ENCODE measurements at regions not wholly inside any gene's neighbourhood (a gene's known extent, or its start where the extent isn't known, plus 50 kb on each side); places are given as distances from the start of the nearest gene placed in this dataset.

DNA sequence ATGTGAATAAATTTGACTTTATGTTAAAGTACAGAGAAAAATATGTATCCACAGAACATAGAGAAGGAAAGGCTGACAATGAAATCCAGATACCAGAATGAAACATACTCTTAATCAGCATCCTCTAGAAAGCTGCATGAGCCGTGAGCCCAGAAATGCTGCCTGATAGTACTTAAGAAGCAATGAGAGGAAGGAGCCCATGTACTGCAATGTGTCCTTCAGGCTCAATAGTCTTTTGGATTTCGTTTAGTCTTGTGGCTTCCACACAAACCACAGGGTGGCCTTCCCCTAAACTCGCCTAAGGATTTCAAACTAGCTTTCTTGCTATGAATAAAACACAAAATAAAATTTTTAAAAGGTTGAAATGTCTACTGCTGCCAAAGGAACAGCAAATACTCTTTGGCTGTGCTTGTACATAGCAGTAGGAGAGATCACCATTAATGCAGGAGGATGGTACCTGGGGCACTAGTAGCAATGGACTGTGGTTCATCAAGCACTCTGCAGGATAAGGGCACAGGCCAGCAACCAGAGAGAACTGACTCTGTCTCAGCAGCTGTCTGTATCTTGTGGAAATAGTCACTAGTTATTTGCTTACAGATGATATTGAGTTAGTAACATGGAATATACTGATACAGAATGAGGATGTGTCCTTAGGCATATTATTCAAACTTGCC lies 988.3 kb upstream of the LRFN5 start:
- H3K36me3 ChIP-seq (ENCODE audit: control insufficient read depth, insufficient read depth, low read length), result no peaks in the 10 kb centered on the region
- H3K4me3 ChIP-seq (ENCODE audit: low read depth, low read length), result no peak overlapping the region
- DNase-seq (ENCODE audit: low read depth), result no peak
- no peaks in the 10 kb centered on the region for H3K27me3 ChIP-seq (ENCODE audit: control insufficient read depth, insufficient read depth, low read length)
- TF ChIP-seq, protein P1, sequence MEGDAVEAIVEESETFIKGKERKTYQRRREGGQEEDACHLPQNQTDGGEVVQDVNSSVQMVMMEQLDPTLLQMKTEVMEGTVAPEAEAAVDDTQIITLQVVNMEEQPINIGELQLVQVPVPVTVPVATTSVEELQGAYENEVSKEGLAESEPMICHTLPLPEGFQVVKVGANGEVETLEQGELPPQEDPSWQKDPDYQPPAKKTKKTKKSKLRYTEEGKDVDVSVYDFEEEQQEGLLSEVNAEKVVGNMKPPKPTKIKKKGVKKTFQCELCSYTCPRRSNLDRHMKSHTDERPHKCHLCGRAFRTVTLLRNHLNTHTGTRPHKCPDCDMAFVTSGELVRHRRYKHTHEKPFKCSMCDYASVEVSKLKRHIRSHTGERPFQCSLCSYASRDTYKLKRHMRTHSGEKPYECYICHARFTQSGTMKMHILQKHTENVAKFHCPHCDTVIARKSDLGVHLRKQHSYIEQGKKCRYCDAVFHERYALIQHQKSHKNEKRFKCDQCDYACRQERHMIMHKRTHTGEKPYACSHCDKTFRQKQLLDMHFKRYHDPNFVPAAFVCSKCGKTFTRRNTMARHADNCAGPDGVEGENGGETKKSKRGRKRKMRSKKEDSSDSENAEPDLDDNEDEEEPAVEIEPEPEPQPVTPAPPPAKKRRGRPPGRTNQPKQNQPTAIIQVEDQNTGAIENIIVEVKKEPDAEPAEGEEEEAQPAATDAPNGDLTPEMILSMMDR (IDR thresholded peaks at IDR 0.05; ENCODE audit: insufficient read depth, low read depth, low read length), result no peak
- ChIA-PET CTCF (interaction anchor here (0.5 kb wide), 1 partner anchor 60 kb away, joined by 3 read pairs; no protein-coding TSS in a partner anchor), POLR2A (no interaction called here)

DNA sequence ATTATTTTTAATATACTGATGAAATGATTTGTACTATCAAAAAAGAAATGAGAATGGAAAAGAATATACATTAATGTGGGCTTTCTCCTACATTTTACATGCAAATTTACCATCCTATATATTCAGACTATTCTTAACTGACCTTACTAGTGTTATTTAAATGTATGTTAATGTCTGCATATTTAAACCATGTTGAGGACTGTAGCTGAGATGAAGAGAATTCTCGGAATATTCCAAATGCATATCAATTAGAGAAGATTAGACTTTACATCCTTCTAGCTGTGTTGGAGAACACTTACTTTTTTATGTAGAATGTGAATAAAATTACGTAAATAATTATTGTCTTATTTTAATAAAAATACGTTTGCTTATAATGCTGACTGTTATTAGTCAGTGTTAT lies 990.1 kb upstream of the LRFN5 start:
- no peak for DNase-seq (ENCODE audit: low read depth)
- CTCF ChIA-PET, result no interaction called here
- POLR2A ChIA-PET, result no interaction called here
- no peak overlapping the region for H3K4me3 ChIP-seq (ENCODE audit: low read depth, low read length)
- H3K36me3 ChIP-seq (ENCODE audit: control insufficient read depth, insufficient read depth, low read length), result no peaks in the 10 kb centered on the region
- TF ChIP-seq, protein P1 (IDR thresholded peaks at IDR 0.05; ENCODE audit: insufficient read depth, low read depth, low read length), result no peak
- no peaks in the 10 kb centered on the region for H3K27me3 ChIP-seq (ENCODE audit: control insufficient read depth, insufficient read depth, low read length)

DNA sequence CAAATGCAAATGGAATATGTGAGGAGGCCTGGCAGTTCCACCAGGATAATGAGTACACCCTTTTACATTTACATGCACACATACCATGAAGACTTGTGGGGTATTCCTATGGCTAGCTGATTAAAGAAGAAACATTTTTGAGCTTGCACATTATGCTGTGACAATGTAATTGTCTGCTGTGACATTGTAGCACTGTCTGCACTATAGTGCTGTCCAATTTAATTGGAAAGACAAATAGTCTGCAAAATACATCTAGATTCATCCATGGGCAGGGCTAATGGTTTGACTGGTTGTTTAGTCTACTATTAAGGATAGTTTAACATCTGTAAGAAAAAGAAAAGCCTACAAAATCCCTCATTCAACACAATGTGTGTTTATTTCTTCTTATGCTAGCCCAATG lies 1005.6 kb upstream of the LRFN5 start:
- H3K36me3 ChIP-seq (ENCODE audit: control insufficient read depth, insufficient read depth, low read length), result no peaks in the 10 kb centered on the region
- ChIA-PET CTCF (no interaction called here), POLR2A (no interaction called here)
- H3K4me3 ChIP-seq (ENCODE audit: low read depth, low read length), result no peak overlapping the region
- DNase-seq (ENCODE audit: low read depth), result no peak
- H3K27me3 ChIP-seq (ENCODE audit: control insufficient read depth, insufficient read depth, low read length), result no peaks in the 10 kb centered on the region
- TF ChIP-seq, protein P1 (IDR thresholded peaks at IDR 0.05; ENCODE audit: insufficient read depth, low read depth, low read length), result no peak

DNA sequence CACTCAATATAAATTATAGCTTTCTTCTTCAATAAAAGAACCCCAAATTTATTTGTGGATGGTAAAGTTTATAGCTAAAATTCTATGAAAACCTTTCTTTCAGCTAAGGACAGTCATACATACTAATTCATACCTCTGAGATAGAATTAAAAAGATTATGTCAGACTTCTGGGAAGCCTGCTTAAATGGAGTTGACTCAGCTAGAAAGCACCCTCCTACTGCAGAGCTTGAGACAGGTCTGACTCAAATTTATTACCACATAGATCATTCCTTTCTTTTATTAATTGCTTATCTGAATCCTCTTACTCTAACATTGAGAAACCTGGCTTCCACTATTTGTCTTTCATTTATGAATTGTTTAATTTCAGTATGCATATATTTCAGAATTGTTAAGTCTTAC lies 1007.0 kb upstream of the LRFN5 start:
- TF ChIP-seq, protein P1 (IDR thresholded peaks at IDR 0.05; ENCODE audit: insufficient read depth, low read depth, low read length), result no peak
- no peak for DNase-seq (ENCODE audit: low read depth)
- no peaks in the 10 kb centered on the region for H3K27me3 ChIP-seq (ENCODE audit: control insufficient read depth, insufficient read depth, low read length)
- no peak overlapping the region for H3K4me3 ChIP-seq (ENCODE audit: low read depth, low read length)
- H3K36me3 ChIP-seq (ENCODE audit: control insufficient read depth, insufficient read depth, low read length), result no peaks in the 10 kb centered on the region
- CTCF ChIA-PET, result no interaction called here
- POLR2A ChIA-PET, result no interaction called here

DNA sequence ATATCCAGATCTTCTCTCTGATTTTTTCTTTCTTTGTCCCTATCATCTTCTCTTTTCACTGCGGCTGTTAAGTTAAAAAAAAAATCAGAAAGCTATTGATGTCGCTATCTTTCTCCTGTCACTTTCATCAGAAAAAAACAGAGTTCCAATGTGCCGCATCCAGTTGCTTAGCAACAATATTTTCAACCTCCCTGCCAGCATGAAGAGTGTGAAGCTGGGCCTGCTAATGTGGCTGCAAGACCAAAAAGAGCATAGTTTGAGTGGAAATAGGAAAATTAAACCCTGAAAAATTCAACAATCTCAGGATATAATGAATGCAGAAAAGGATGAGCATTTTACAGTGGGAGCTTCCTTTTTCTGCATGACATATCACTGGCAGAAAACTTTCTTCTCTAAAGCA lies 1025.4 kb upstream of the LRFN5 start:
- H3K4me3 ChIP-seq (ENCODE audit: low read depth, low read length), result no peak overlapping the region
- H3K27me3 ChIP-seq (ENCODE audit: control insufficient read depth, insufficient read depth, low read length), result no peaks in the 10 kb centered on the region
- TF ChIP-seq, protein P1 (IDR thresholded peaks at IDR 0.05; ENCODE audit: insufficient read depth, low read depth, low read length), result no peak
- ChIA-PET CTCF (no interaction called here), POLR2A (no interaction called here)
- no peaks in the 10 kb centered on the region for H3K36me3 ChIP-seq (ENCODE audit: control insufficient read depth, insufficient read depth, low read length)
- no peak for DNase-seq (ENCODE audit: low read depth)
